Neutrophil (primary cell): ENCODE measurements at regions not wholly inside any gene's neighbourhood (a gene's known extent, or its start where the extent isn't known, plus 50 kb on each side); places are given as distances from the start of the nearest gene placed in this dataset.

Source experiments
- H3K27ac ChIP-seq: fragments of 200-600 bp; sonication (generic); 2 replicates; pipeline ENCODE4 v1.5.1; 2016; ENCODE audit warnings: mild to moderate bottlenecking, moderate library complexity
- H3K27me3 ChIP-seq: fragments of 200-600 bp; sonication (generic); 2 replicates; pipeline ENCODE4 v1.6.0; 2016; ENCODE audit warnings: mild to moderate bottlenecking
- H3K36me3 ChIP-seq: fragments of 200-600 bp; sonication (generic); 2 replicates; pipeline ENCODE4 v1.5.1; 2017
- H3K4me1 ChIP-seq, 2 experiments: fragments of 200-600 bp in 1 of 2; sonication (generic) in 1 of 2; 1 replicate in 1 of 2; 2 replicates in 1 of 2; pipeline versions ENCODE4 v1.5.1 to v1.6.1; 2013 to 2016; ENCODE audit warnings: low read depth in 1 of 2, low read length in 1 of 2, mild to moderate bottlenecking in 1 of 2, moderate library complexity in 1 of 2; ENCODE audit not compliant: control insufficient read depth in 1 of 2, insufficient read depth in 1 of 2
- H3K4me3 ChIP-seq, 2 experiments: fragments of 200-600 bp in 1 of 2; sonication (generic) in 1 of 2; 1 replicate in 1 of 2; 2 replicates in 1 of 2; pipeline ENCODE4 v1.5.1; 2013 to 2016; ENCODE audit warnings: low read depth in 1 of 2, low read length in 1 of 2, mild to moderate bottlenecking in 1 of 2, moderate library complexity in 1 of 2
- H3K9me3 ChIP-seq: fragments of 200-600 bp; sonication (generic); 2 replicates; pipeline ENCODE4 v1.5.1; 2016
- TF ChIP-seq, protein P1 (sequence below): fragments of 200-600 bp; sonication (generic); IDR thresholded peaks from 2 replicates; pipeline ENCODE4 v1.5.1; 2016; ENCODE audit warnings: antibody characterized with exemption

DNA sequence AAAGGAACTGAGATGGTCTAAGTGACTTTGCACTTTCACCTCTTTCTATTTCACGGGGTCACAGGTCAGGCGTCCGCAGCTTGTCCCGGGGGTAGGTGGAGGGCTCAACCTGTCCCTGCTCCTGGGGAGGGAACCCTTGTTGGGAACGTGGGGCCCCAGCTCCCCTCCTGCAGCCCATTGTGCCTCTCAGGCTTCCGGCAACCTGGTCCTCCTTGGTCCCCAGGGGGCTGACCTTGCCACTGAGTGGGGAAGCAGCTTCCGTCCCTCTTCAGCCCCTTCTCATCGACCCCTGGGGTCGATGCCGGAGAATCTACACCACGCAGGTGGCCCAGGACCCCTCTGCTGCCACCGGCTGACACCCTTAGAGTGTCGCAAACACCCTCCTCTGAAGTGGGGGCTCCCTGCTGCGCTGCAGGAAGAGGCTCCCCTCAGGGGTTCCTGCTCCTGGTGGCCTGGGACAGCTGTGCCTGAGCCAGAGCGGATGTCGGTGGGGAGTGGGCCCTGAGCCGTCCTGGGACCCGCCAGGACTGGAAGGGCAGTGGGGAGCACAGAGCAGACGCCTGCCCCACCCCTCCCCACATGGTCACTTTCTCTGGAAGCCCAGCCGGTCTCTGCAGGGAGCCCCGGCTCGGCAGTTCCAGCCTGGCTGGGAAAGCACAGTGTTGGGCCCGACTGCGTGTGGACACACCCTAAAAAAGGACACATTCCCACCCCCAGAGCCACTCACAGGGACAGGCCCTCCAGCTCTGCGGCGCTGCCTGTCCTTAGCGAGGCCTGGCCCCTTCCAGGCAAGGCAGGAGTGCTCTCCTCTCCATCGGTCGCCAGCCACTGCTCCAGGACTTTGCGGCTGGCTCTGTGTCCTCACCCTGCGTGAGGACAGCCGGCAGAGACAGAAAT is 357.5 kb upstream of the SHH start:
- Histone ChIP-seq H3K4me1 (no peaks in the 10 kb centered on the region), H3K9me3 (no peaks in the 10 kb centered on the region), H3K36me3 (no peaks in the 10 kb centered on the region), H3K27me3 (no peaks in the 10 kb centered on the region), H3K27ac (no peak overlapping the region), H3K4me3 (no peak overlapping the region)
- TF ChIP-seq, protein P1, sequence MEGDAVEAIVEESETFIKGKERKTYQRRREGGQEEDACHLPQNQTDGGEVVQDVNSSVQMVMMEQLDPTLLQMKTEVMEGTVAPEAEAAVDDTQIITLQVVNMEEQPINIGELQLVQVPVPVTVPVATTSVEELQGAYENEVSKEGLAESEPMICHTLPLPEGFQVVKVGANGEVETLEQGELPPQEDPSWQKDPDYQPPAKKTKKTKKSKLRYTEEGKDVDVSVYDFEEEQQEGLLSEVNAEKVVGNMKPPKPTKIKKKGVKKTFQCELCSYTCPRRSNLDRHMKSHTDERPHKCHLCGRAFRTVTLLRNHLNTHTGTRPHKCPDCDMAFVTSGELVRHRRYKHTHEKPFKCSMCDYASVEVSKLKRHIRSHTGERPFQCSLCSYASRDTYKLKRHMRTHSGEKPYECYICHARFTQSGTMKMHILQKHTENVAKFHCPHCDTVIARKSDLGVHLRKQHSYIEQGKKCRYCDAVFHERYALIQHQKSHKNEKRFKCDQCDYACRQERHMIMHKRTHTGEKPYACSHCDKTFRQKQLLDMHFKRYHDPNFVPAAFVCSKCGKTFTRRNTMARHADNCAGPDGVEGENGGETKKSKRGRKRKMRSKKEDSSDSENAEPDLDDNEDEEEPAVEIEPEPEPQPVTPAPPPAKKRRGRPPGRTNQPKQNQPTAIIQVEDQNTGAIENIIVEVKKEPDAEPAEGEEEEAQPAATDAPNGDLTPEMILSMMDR, result no peak

- no peak overlapping the region for H3K4me3 ChIP-seq
- no peaks in the 10 kb centered on the region for H3K27me3 ChIP-seq
- H3K27ac ChIP-seq, result no peak overlapping the region
- H3K9me3 ChIP-seq, result no peaks in the 10 kb centered on the region
- no peaks in the 10 kb centered on the region for H3K36me3 ChIP-seq
- no peaks in the 10 kb centered on the region for H3K4me1 ChIP-seq
- TF ChIP-seq, protein P1, result no peak
Measured at GRCh38 chr7:156168434-156168833, 356.2 kb upstream of the SHH start.

DNA sequence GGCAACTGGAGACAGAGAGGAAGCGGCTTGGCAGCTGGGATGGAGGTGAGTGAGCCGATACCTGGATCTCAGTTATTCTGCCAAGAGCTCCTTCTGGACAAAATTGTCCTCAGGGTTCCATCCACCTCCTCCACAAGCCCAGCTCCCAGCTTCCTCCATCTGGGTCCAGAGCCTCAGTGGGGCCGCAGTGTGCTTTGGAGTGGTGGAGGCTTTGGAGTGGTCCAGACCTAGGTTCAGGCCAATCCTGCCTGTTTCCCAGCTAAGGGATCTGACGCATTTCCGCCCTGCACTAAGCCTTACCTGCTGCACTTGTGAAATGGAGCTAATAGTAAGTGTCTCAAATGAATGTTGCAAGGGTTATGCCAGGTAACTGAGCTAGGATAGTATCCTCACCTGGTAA is 355.7 kb upstream of the SHH start:
- H3K4me1 ChIP-seq, result no peaks in the 10 kb centered on the region
- no peak overlapping the region for H3K27ac ChIP-seq
- H3K27me3 ChIP-seq, result no peaks in the 10 kb centered on the region
- no peak overlapping the region for H3K4me3 ChIP-seq
- H3K9me3 ChIP-seq, result no peaks in the 10 kb centered on the region
- no peaks in the 10 kb centered on the region for H3K36me3 ChIP-seq
- TF ChIP-seq, protein P1, result no peak

GRCh38 chr7:156167417-156167807 is 355.1 kb upstream of the SHH start:
- H3K27me3 ChIP-seq, result no peaks in the 10 kb centered on the region
- H3K36me3 ChIP-seq, result no peaks in the 10 kb centered on the region
- H3K27ac ChIP-seq, result no peak overlapping the region
- no peaks in the 10 kb centered on the region for H3K9me3 ChIP-seq
- no peaks in the 10 kb centered on the region for H3K4me1 ChIP-seq
- H3K4me3 ChIP-seq, result no peak overlapping the region
- TF ChIP-seq, protein P1, result no peak

- H3K27ac ChIP-seq, result no peak overlapping the region
- H3K27me3 ChIP-seq, result no peaks in the 10 kb centered on the region
- TF ChIP-seq, protein P1, result no peak
Measured at GRCh38 chr7:156166692-156167416, 354.6 kb upstream of the SHH start.

More at GRCh38 chr7:156166692-156167416, 354.6 kb upstream of the SHH start:
- no peaks in the 10 kb centered on the region for H3K4me1 ChIP-seq
- no peak overlapping the region for H3K4me3 ChIP-seq
- H3K36me3 ChIP-seq, result no peaks in the 10 kb centered on the region
- no peaks in the 10 kb centered on the region for H3K9me3 ChIP-seq
